ENCODE measurements at regions not wholly inside any gene's neighbourhood (a gene's known extent, or its start where the extent isn't known, plus 50 kb on each side); places are given as distances from the start of the nearest gene placed in this dataset.

- TF ChIP-seq, protein P1, sequence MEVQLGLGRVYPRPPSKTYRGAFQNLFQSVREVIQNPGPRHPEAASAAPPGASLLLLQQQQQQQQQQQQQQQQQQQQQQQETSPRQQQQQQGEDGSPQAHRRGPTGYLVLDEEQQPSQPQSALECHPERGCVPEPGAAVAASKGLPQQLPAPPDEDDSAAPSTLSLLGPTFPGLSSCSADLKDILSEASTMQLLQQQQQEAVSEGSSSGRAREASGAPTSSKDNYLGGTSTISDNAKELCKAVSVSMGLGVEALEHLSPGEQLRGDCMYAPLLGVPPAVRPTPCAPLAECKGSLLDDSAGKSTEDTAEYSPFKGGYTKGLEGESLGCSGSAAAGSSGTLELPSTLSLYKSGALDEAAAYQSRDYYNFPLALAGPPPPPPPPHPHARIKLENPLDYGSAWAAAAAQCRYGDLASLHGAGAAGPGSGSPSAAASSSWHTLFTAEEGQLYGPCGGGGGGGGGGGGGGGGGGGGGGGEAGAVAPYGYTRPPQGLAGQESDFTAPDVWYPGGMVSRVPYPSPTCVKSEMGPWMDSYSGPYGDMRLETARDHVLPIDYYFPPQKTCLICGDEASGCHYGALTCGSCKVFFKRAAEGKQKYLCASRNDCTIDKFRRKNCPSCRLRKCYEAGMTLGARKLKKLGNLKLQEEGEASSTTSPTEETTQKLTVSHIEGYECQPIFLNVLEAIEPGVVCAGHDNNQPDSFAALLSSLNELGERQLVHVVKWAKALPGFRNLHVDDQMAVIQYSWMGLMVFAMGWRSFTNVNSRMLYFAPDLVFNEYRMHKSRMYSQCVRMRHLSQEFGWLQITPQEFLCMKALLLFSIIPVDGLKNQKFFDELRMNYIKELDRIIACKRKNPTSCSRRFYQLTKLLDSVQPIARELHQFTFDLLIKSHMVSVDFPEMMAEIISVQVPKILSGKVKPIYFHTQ (CRISPR knock-in tag; IDR thresholded peaks at IDR 0.05): no peak
- TF ChIP-seq EMX1 (CRISPR knock-in tag; IDR thresholded peaks at IDR 0.05) (no peak), NR3C1 (CRISPR knock-in tag; conservative IDR thresholded peaks at IDR 0.05; ENCODE audit: low read depth) (no peak), ZMAT4 (CRISPR knock-in tag; IDR thresholded peaks at IDR 0.05) (no peak), ZBTB21 (CRISPR knock-in tag; IDR thresholded peaks at IDR 0.05; ENCODE audit: borderline replicate concordance) (no peak), E2F1 (CRISPR knock-in tag; IDR thresholded peaks at IDR 0.05) (no peak), ZNF219 (CRISPR knock-in tag; IDR thresholded peaks at IDR 0.05; ENCODE audit: borderline replicate concordance) (no peak)
- TF ChIP-seq, protein P2, sequence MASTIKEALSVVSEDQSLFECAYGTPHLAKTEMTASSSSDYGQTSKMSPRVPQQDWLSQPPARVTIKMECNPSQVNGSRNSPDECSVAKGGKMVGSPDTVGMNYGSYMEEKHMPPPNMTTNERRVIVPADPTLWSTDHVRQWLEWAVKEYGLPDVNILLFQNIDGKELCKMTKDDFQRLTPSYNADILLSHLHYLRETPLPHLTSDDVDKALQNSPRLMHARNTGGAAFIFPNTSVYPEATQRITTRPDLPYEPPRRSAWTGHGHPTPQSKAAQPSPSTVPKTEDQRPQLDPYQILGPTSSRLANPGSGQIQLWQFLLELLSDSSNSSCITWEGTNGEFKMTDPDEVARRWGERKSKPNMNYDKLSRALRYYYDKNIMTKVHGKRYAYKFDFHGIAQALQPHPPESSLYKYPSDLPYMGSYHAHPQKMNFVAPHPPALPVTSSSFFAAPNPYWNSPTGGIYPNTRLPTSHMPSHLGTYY (CRISPR knock-in tag; IDR thresholded peaks at IDR 0.05): no peak
- TF ChIP-seq, protein P3, sequence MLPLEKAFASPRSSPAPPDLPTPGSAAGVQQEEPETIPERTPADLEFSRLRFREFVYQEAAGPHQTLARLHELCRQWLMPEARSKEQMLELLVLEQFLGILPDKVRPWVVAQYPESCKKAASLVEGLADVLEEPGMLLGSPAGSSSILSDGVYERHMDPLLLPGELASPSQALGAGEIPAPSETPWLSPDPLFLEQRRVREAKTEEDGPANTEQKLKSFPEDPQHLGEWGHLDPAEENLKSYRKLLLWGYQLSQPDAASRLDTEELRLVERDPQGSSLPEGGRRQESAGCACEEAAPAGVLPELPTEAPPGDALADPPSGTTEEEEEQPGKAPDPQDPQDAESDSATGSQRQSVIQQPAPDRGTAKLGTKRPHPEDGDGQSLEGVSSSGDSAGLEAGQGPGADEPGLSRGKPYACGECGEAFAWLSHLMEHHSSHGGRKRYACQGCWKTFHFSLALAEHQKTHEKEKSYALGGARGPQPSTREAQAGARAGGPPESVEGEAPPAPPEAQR (CRISPR knock-in tag; IDR thresholded peaks at IDR 0.05): no peak
- TF ChIP-seq, protein P4, sequence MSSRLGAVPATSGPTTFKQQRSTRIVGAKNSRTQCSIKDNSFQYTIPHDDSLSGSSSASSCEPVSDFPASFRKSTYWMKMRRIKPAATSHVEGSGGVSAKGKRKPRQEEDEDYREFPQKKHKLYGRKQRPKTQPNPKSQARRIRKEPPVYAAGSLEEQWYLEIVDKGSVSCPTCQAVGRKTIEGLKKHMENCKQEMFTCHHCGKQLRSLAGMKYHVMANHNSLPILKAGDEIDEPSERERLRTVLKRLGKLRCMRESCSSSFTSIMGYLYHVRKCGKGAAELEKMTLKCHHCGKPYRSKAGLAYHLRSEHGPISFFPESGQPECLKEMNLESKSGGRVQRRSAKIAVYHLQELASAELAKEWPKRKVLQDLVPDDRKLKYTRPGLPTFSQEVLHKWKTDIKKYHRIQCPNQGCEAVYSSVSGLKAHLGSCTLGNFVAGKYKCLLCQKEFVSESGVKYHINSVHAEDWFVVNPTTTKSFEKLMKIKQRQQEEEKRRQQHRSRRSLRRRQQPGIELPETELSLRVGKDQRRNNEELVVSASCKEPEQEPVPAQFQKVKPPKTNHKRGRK (CRISPR knock-in tag; IDR thresholded peaks at IDR 0.05; ENCODE audit: borderline replicate concordance): no peak
- TF ChIP-seq, protein P5, sequence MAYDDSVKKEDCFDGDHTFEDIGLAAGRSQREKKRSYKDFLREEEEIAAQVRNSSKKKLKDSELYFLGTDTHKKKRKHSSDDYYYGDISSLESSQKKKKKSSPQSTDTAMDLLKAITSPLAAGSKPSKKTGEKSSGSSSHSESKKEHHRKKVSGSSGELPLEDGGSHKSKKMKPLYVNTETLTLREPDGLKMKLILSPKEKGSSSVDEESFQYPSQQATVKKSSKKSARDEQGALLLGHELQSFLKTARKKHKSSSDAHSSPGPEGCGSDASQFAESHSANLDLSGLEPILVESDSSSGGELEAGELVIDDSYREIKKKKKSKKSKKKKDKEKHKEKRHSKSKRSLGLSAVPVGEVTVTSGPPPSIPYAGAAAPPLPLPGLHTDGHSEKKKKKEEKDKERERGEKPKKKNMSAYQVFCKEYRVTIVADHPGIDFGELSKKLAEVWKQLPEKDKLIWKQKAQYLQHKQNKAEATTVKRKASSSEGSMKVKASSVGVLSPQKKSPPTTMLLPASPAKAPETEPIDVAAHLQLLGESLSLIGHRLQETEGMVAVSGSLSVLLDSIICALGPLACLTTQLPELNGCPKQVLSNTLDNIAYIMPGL (CRISPR knock-in tag; IDR thresholded peaks at IDR 0.05): no peak
Measured at GRCh38 chr4:175048111-175048784, 130.1 kb downstream of the ADAM29 start (continued).

DNA sequence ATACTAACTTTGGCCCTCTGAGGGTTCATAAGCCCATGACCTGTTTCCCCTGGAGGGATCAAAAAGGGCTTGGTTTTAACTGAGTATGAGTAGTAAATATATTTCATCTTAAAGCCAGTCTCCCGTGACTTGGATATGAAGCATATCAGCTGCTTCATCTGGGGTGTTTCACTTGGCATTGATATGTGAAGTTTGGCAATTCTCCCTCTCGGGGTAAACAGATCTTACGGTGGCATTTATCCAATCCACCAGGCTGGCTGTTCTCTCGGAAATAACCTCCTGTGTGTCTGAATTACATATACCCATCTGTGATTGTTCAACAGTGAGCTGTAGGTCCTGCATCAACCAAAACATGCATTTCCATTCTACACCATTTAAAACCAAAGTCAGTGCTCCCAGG is 130.7 kb downstream of the ADAM29 start:
- no peak overlapping the region for H3K27ac Mint-ChIP-seq
- H3K4me3 Mint-ChIP-seq: no peak overlapping the region
- no peaks in the 10 kb centered on the region for H3K27me3 Mint-ChIP-seq (ENCODE audit: low read depth)
- DNase-seq (ENCODE audit: low spot score): no peak
- POLR2A ChIA-PET: no interaction called here
- H3K9me3 Mint-ChIP-seq: peaks cover 31% of the 10 kb centered on the region
- no peak for ATAC-seq
- CTCF ChIA-PET: no interaction called here
- peaks cover 8% of the 10 kb centered on the region for H3K36me3 Mint-ChIP-seq
- no peaks in the 10 kb centered on the region for H3K4me1 Mint-ChIP-seq
- TF ChIP-seq, protein P6, sequence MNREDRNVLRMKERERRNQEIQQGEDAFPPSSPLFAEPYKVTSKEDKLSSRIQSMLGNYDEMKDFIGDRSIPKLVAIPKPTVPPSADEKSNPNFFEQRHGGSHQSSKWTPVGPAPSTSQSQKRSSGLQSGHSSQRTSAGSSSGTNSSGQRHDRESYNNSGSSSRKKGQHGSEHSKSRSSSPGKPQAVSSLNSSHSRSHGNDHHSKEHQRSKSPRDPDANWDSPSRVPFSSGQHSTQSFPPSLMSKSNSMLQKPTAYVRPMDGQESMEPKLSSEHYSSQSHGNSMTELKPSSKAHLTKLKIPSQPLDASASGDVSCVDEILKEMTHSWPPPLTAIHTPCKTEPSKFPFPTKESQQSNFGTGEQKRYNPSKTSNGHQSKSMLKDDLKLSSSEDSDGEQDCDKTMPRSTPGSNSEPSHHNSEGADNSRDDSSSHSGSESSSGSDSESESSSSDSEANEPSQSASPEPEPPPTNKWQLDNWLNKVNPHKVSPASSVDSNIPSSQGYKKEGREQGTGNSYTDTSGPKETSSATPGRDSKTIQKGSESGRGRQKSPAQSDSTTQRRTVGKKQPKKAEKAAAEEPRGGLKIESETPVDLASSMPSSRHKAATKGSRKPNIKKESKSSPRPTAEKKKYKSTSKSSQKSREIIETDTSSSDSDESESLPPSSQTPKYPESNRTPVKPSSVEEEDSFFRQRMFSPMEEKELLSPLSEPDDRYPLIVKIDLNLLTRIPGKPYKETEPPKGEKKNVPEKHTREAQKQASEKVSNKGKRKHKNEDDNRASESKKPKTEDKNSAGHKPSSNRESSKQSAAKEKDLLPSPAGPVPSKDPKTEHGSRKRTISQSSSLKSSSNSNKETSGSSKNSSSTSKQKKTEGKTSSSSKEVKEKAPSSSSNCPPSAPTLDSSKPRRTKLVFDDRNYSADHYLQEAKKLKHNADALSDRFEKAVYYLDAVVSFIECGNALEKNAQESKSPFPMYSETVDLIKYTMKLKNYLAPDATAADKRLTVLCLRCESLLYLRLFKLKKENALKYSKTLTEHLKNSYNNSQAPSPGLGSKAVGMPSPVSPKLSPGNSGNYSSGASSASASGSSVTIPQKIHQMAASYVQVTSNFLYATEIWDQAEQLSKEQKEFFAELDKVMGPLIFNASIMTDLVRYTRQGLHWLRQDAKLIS (CRISPR knock-in tag; IDR thresholded peaks at IDR 0.05; ENCODE audit: borderline replicate concordance): no peak
- TF ChIP-seq OVOL2 (CRISPR knock-in tag; IDR thresholded peaks at IDR 0.05; ENCODE audit: borderline replicate concordance) (no peak), ELF4 (CRISPR knock-in tag; IDR thresholded peaks at IDR 0.05; ENCODE audit: low read depth) (no peak), SMAD4 (CRISPR knock-in tag; IDR thresholded peaks at IDR 0.05) (no peak), CREM (CRISPR knock-in tag; IDR thresholded peaks at IDR 0.05) (no peak), ESRRA (CRISPR knock-in tag; IDR thresholded peaks at IDR 0.05; ENCODE audit: borderline replicate concordance) (no peak), RORB (CRISPR knock-in tag; IDR thresholded peaks at IDR 0.05) (no peak), ZNF671 (CRISPR knock-in tag; IDR thresholded peaks at IDR 0.05) (no peak), MXD4 (CRISPR knock-in tag; IDR thresholded peaks at IDR 0.05; ENCODE audit: borderline replicate concordance) (no peak), TEAD4 (CRISPR knock-in tag; IDR thresholded peaks at IDR 0.05) (no peak), GABPB1 (CRISPR knock-in tag; IDR thresholded peaks at IDR 0.05) (no peak)

Measured in WTC11 (cell line).